ENCODE measurements at regions not wholly inside any gene's neighbourhood (a gene's known extent, or its start where the extent isn't known, plus 50 kb on each side); places are given as distances from the start of the nearest gene placed in this dataset.
"Not testable (repeated sequence)": the region's sequence is repeated elsewhere in the genome, so short reads cannot be mapped to it uniquely, and the experiment has no call there.

DNA sequence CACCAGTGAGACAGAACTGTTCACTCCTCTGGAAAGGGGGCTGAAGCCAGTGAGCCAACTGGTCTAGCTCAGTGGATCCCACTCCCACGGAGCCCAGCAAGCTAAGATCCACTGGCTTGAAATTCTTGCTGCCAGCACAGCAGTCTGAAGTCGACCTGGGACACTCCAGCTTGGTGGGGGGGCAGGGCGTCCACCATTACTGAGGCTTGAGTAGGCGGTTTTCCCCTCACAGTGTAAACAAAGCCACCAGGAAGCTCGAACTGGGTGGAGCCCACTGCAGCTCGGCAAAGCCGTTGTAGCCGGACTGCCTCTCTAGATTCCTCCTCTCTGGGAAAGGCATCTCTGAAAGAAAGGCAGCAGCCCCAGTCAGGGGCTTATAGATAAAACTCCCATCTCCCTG is 52.3 kb upstream of the BBX start:
- DNase-seq, result not testable (repeated sequence)

Data from NCI-H748 treated with DMSO at 0.1 percent for 48 hours (cell line).